ENCODE measurements at regions not wholly inside any gene's neighbourhood (a gene's known extent, or its start where the extent isn't known, plus 50 kb on each side); places are given as distances from the start of the nearest gene placed in this dataset.
"Not testable (repeated sequence)": the region's sequence is repeated elsewhere in the genome, so short reads cannot be mapped to it uniquely, and the experiment has no call there.

DNA sequence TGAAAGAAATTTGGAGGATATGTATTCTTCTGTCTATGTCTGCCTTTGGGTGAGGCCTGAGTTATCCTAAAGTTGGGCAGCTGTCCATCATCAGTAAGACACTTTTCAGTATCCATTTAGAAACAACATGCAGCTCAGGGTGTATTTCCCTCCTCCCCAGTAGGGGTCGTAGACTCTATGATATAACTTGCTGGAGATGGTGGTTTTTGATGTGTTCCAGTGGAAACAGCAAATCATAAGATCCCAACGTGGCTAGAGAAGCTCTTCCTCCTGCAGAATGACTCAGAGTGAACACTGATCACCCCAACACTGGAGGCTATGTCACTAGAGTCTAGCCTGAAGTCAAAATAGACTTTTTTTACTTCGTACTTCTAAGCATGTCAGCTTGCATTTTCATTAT, 331.6 kb upstream of the STXBP6 start:
- Histone ChIP-seq H3K36me3 (ENCODE audit: insufficient read depth, low read length) (no peaks in the 10 kb centered on the region), H3K9ac (ENCODE audit: low read depth, low read length) (no peak overlapping the region), H3K4me1 (ENCODE audit: insufficient read depth, low read length) (no peaks in the 10 kb centered on the region), H3K9me3 (ENCODE audit: control insufficient read depth, insufficient read depth, low read length) (0 out of 2 replicates have a peak, but pooled peaks cover 4% of the 10 kb centered on the region)

DNA sequence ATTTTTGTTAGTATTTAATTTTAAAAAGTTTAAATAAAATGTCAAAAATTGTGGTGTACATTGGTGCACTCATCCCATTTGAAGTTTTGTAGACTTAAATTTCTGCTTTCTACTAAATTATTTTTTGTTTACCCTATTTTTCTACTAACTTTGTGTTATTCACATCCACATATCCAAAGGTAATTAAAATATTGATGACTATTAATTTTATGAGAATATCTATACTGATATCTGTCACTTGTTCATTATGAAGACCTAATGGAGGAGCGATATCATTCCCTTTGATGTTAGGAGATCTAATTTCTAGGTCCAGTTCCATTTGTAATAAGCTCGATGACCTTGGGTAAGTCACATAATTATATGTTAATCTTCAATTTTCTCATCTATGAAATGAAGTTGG, 325.7 kb upstream of the STXBP6 start:
- Histone ChIP-seq H3K9me3 (ENCODE audit: control insufficient read depth, insufficient read depth, low read length) (no peaks in the 10 kb centered on the region), H3K9ac (ENCODE audit: low read depth, low read length) (no peak overlapping the region), H3K36me3 (ENCODE audit: insufficient read depth, low read length) (no peaks in the 10 kb centered on the region), H3K4me1 (ENCODE audit: insufficient read depth, low read length) (no peaks in the 10 kb centered on the region)

DNA sequence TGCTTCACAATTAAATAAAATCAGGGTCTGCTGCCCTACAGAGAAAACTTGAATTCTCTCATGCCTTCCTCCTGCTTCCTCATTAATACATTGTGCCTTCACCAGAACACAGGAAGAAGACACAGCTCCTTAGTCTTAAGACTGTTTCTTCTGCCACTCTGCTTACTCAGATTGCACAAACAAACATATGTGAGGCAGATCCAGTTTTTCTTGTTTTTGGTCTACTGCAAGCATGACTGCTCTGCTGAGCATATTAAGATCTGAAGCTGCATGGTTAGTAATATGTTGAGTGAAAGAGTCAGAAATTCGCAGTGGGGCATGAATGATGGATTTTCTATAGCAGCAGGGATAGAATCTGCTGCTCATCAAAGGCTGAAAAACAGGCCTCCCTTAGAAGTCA, 321.1 kb upstream of the STXBP6 start:
- Histone ChIP-seq H3K9me3 (ENCODE audit: control insufficient read depth, insufficient read depth, low read length) (no peaks in the 10 kb centered on the region), H3K4me1 (ENCODE audit: insufficient read depth, low read length) (no peaks in the 10 kb centered on the region), H3K36me3 (ENCODE audit: insufficient read depth, low read length) (no peaks in the 10 kb centered on the region), H3K9ac (ENCODE audit: low read depth, low read length) (no peak overlapping the region)

DNA sequence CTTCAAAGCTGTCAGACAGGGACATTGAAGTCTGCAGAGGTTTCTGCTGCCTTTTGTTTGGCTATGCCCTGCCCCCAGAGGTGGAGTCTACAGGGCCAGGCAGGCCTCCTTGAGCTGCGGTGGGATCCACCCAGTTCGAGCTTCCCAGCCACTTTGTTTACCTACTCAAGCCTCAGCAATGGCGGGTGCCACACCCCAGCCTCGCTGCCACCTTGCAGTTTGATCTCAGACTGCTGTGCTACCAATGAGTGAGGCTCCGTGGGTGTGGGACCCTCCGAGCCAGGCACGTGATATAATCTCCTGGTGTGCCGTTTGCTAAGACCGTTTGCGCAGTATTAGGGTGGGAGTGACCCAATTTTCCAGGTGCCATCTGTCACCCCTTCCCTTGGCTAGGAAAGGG, 320.1 kb upstream of the STXBP6 start:
- H3K9ac ChIP-seq (ENCODE audit: low read depth, low read length); H3K36me3 ChIP-seq (ENCODE audit: insufficient read depth, low read length); H3K9me3 ChIP-seq (ENCODE audit: control insufficient read depth, insufficient read depth, low read length); H3K4me1 ChIP-seq (ENCODE audit: insufficient read depth, low read length): not testable (repeated sequence)

DNA sequence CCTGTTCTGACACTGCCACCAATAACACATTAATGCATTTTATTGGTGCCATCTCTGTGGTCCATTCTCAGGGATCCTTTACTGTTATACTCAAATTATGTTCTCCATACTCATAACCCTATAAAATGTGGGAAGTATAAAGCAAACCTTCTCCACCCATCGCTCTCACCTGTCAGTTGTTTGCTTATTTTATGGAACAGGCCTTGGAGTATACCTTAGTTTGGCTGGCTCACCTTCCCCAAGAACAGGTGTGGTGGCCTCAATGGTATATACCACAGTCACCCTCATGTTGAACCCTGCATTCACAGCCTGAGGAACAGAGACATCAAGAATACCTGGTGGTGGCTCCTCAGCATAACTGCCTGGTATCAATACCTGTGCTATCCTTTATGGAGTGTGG, 308.4 kb upstream of the STXBP6 start:
- Histone ChIP-seq H3K36me3 (ENCODE audit: insufficient read depth, low read length) (no peaks in the 10 kb centered on the region), H3K9me3 (ENCODE audit: control insufficient read depth, insufficient read depth, low read length) (no peaks in the 10 kb centered on the region), H3K9ac (ENCODE audit: low read depth, low read length) (no peak overlapping the region), H3K4me1 (ENCODE audit: insufficient read depth, low read length) (no peaks in the 10 kb centered on the region)

DNA sequence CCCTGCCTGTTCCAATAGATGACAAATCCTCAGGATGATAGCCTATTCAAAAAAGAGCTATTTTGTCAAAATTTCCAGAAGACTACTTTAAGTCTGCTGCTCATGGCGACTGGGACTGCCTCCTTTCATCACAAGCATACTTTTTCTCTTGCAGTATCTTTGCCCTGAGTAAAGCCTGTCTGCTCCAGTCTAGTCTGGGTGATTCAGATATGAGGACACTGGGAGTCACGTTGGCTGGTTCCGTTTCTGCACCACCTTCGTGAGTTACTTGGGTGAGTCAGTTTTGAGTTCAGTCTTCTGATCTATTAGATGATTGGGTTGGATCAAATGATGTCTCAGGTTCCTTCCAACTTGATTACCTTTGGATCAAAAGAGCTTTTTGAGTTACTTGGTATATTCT, 301.3 kb upstream of the STXBP6 start:
- H3K36me3 ChIP-seq (ENCODE audit: insufficient read depth, low read length), result no peaks in the 10 kb centered on the region
- H3K4me1 ChIP-seq (ENCODE audit: insufficient read depth, low read length), result no peaks in the 10 kb centered on the region
- H3K9me3 ChIP-seq (ENCODE audit: control insufficient read depth, insufficient read depth, low read length), result no peaks in the 10 kb centered on the region
- H3K9ac ChIP-seq (ENCODE audit: low read depth, low read length), result no peak overlapping the region

DNA sequence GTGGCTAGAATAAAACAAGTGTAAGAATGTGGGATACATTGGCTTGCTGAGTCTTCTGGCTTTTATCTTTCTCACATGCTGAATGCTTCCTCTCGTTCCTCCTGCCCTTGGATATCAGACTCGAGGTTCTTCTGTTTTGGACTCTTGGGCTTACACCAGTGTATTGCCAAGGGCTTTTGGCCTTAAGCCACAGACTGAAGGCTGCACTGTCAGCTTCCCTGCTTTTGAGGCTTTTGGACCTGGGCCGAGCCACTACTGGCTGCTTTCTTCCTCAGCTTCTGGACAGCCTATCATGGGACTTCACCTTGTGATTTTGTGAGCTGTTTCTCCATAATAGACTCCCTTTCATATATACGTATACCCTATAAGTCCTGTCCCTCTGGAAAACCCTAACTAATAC, 300.9 kb upstream of the STXBP6 start:
- H3K4me1 ChIP-seq (ENCODE audit: insufficient read depth, low read length), result no peaks in the 10 kb centered on the region
- H3K9me3 ChIP-seq (ENCODE audit: control insufficient read depth, insufficient read depth, low read length), result no peaks in the 10 kb centered on the region
- H3K36me3 ChIP-seq (ENCODE audit: insufficient read depth, low read length), result no peaks in the 10 kb centered on the region
- no peak overlapping the region for H3K9ac ChIP-seq (ENCODE audit: low read depth, low read length)

DNA sequence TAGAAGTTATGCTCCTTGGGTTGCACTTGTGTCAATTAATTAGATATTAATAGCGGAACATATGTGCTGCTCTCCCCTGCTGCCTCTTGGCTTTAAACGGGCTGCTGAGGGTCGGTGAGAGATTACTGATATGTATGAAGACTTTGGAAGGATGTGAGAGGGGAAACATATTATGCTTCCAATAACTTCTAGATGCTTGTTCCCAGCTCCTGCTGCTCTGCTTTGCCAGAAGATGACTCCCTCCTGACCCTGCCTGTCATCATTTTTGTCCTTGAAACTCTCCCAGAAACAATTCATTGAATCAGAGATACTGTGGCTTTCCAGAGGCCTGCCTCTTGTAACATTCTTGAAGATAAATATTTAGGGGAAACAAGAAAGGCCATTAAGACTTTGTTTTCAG, 300.1 kb upstream of the STXBP6 start:
- no peak overlapping the region for H3K9ac ChIP-seq (ENCODE audit: low read depth, low read length)
- no peaks in the 10 kb centered on the region for H3K4me1 ChIP-seq (ENCODE audit: insufficient read depth, low read length)
- H3K9me3 ChIP-seq (ENCODE audit: control insufficient read depth, insufficient read depth, low read length), result 0 out of 2 replicates have a peak, but pooled peaks cover 1% of the 10 kb centered on the region
- H3K36me3 ChIP-seq (ENCODE audit: insufficient read depth, low read length), result no peaks in the 10 kb centered on the region

DNA sequence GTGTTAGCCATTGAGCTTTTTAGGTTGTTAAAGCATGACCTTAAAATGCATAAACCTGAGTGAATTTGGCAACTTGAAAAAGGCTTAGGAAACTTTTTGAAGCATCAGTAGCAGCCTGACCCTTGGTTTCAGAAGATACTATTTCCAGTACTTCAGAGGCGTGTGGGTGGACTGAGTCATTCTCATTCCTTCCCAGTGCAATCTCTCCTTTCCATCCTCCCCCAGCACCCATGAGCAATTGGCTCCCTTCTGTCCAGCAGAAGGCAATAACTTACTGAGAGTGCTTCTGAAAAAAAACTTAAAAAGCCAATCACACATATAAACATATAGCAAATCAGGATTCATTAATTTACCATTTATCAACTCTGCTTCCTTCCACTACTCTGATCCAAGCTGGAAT, 299.3 kb upstream of the STXBP6 start:
- Histone ChIP-seq H3K9ac (ENCODE audit: low read depth, low read length) (no peak overlapping the region), H3K4me1 (ENCODE audit: insufficient read depth, low read length) (no peaks in the 10 kb centered on the region), H3K9me3 (ENCODE audit: control insufficient read depth, insufficient read depth, low read length) (0 out of 2 replicates have a peak, but pooled peaks cover 5% of the 10 kb centered on the region), H3K36me3 (ENCODE audit: insufficient read depth, low read length) (no peaks in the 10 kb centered on the region)

DNA sequence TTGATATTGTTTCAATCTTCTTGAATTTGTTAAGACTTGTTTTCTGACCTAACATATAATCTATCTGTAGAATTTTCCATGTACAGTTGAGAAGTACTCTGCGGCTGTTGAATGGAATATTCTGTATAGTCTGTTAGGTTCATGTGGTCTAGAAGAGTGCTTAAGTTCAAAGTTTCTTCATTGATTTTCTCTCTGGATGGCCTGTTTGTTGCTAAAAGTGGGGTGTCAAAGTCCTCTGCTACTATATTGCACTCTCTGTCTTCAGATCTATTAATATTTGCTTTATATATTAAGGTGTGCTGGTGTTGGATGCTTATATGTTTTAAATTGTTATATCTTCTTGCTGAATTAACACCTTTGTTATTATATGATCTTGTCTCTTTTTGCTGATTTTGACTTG, 290.9 kb upstream of the STXBP6 start:
- Histone ChIP-seq H3K9me3 (ENCODE audit: control insufficient read depth, insufficient read depth, low read length) (0 out of 2 replicates have a peak, but pooled peaks cover 5% of the 10 kb centered on the region), H3K9ac (ENCODE audit: low read depth, low read length) (no peak overlapping the region), H3K36me3 (ENCODE audit: insufficient read depth, low read length) (no peaks in the 10 kb centered on the region), H3K4me1 (ENCODE audit: insufficient read depth, low read length) (no peaks in the 10 kb centered on the region)

DNA sequence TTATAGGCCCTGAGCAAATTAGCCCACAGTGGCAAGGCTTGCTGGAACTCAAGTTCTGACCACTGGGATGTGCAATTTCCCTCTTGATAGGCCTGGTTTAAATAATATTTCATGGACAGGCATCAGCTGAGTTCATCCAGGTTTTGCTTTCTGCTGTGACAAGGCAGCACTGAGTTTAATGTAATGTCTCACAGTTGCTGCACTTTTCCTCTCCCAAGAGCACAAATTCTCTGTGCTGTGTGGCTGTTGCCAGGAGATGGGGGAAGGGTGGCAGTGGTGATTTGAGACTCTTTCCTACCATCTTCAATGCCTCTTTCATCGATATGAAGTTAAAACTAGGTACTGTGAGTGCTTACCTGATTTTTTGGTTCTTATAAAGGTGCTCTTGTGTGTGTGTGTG, 272.8 kb upstream of the STXBP6 start:
- no peaks in the 10 kb centered on the region for H3K36me3 ChIP-seq (ENCODE audit: insufficient read depth, low read length)
- H3K4me1 ChIP-seq (ENCODE audit: insufficient read depth, low read length), result no peaks in the 10 kb centered on the region
- no peak overlapping the region for H3K9ac ChIP-seq (ENCODE audit: low read depth, low read length)
- H3K9me3 ChIP-seq (ENCODE audit: control insufficient read depth, insufficient read depth, low read length), result no peaks in the 10 kb centered on the region

DNA sequence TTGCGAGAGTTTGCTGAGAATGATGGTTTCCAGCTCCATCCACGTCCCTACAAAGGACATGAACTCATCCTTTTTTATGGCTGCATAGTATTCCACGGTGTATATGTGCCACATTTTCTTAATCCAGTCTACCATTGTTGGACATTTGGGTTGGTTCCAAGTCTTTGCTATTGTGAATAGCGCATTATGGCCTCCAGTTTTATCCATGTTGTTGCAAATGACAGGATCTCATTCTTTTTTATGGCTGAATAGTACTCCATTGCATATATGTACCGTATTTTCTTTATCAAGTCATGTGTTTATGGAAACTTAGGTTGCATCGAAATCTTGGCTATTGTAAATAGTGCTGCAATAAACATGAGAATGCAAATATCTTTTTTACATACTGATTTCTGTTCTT, 266.1 kb upstream of the STXBP6 start:
- not testable (repeated sequence) for H3K36me3 ChIP-seq (ENCODE audit: insufficient read depth, low read length); H3K4me1 ChIP-seq (ENCODE audit: insufficient read depth, low read length); H3K9ac ChIP-seq (ENCODE audit: low read depth, low read length); H3K9me3 ChIP-seq (ENCODE audit: control insufficient read depth, insufficient read depth, low read length)

DNA sequence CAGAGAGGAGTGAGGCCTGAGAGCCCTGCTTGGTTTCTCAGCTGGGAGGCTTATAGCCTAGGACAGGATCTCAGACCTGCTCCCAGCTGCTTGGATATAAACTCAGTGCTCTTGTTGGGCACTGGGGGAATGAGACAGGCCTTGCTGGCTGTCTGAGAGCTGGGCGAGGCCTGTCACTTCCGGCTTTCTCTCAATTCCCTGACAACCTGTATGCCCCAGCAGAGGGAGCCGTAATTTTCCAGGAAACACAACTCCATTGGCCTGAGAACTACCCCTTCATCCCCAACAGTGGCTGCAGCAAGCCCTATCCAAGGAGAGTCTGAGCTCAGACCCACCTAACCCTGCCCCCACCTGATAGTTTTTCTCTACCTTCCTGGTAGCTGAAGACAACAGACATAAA, 258.3 kb upstream of the STXBP6 start:
- no peaks in the 10 kb centered on the region for H3K4me1 ChIP-seq (ENCODE audit: insufficient read depth, low read length)
- H3K9me3 ChIP-seq (ENCODE audit: control insufficient read depth, insufficient read depth, low read length), result no peaks in the 10 kb centered on the region
- no peak overlapping the region for H3K9ac ChIP-seq (ENCODE audit: low read depth, low read length)
- no peaks in the 10 kb centered on the region for H3K36me3 ChIP-seq (ENCODE audit: insufficient read depth, low read length)

DNA sequence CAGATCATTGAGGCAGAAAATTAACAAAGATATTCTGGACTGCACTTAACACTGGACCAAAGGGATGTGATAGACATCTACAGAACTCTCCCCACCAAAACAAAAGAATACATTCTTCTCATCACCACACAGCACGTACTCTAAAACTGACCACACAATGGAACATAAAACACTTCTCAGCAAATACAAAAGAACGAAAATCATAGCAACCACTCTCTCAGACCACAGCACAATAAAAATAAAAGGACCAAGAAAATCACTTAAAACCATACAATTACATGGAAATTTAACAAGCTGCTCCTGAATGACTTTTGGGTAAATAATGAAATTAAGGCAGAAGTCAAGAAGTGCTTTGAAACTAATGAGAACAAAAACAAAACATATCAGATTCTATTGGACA, 254.0 kb upstream of the STXBP6 start:
- Histone ChIP-seq H3K9me3 (ENCODE audit: control insufficient read depth, insufficient read depth, low read length) (no peaks in the 10 kb centered on the region), H3K9ac (ENCODE audit: low read depth, low read length) (no peak overlapping the region), H3K36me3 (ENCODE audit: insufficient read depth, low read length) (no peaks in the 10 kb centered on the region), H3K4me1 (ENCODE audit: insufficient read depth, low read length) (no peaks in the 10 kb centered on the region)

DNA sequence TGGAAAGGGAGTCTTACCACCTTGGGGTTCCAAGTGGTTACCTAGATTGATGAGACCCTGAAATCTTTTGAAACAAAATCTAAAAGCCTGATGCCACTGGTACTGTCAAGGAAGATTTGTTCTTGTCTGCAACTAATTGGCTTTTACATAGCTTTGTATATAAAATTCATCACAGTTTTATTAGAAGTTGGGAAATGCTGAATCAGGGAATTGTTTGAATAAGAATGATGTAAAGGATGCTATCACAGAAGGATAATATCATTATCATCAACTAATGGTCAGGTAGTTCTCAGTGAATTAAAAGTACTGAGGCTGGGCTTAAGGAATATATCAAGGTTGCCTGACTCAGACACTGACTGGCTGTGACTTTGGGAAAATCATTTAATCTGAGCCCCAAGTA, 248.3 kb upstream of the STXBP6 start:
- Histone ChIP-seq H3K9ac (ENCODE audit: low read depth, low read length) (no peak overlapping the region), H3K9me3 (ENCODE audit: control insufficient read depth, insufficient read depth, low read length) (no peaks in the 10 kb centered on the region), H3K4me1 (ENCODE audit: insufficient read depth, low read length) (no peaks in the 10 kb centered on the region), H3K36me3 (ENCODE audit: insufficient read depth, low read length) (no peaks in the 10 kb centered on the region)

DNA sequence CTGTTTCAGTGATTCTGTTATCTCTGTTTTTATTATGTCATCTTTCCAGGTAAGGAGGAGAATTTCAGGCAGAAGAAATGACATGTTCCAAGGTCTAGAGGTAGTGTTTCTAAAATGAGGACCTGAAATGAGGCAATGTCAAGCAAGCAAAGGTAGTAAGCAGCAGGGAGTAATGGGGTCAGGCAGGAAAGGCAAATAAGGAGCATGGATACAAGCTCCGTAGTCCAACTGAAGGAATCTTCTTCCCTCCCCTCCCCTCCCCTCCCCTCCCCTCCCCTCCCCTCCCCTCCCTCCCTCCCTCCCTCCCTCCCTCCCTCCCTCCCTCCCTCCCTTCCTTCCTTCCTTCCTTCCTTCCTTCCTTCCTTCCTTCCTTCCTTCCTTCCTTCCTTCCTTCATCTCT, 240.2 kb upstream of the STXBP6 start:
- not testable (repeated sequence) for H3K9ac ChIP-seq (ENCODE audit: low read depth, low read length); H3K4me1 ChIP-seq (ENCODE audit: insufficient read depth, low read length); H3K9me3 ChIP-seq (ENCODE audit: control insufficient read depth, insufficient read depth, low read length); H3K36me3 ChIP-seq (ENCODE audit: insufficient read depth, low read length)

All from ES-I3 (cell line).